ENCODE measurements at regions not wholly inside any gene's neighbourhood (a gene's known extent, or its start where the extent isn't known, plus 50 kb on each side); places are given as distances from the start of the nearest gene placed in this dataset.
A peak's percentile ranks its signal among the peaks of the same experiment; 100 is the strongest.

GRCh38 chr1:61607448-61607847 is 117.5 kb downstream of the TM2D1 start:
- no peak for ATAC-seq (ENCODE audit: low FRiP score)
- DNase-seq = no peak
- H3K9me3 ChIP-seq (ENCODE audit: control insufficient read depth, low read length) = no peaks in the 10 kb centered on the region
- H3K36me3 ChIP-seq (ENCODE audit: control insufficient read depth in 1 of 2, insufficient read depth in 2 of 2, low read length in 1 of 2) = no peaks in the 10 kb centered on the region
- peaks cover 2 to 7% of the 10 kb centered on the region in 2 donors for H3K4me1 ChIP-seq (ENCODE audit: control insufficient read depth in 1 of 2, insufficient read depth in 2 of 2, low read length in 2 of 2)
- no peaks in the 10 kb centered on the region for H3K27me3 ChIP-seq (ENCODE audit: control insufficient read depth in 1 of 2, insufficient read depth in 2 of 2, low read length in 1 of 2)
- WGBS, 2 donors = 83 to 86% methylated on average over 7 of the region's 7 CpGs
- intact Hi-C loops (cut with DNase I) = no loop called here
- H3K27ac ChIP-seq (ENCODE audit: low read depth in 1 of 2, low read length in 2 of 2) = peak overlapping the region; percentile 81 to 99
- H3K4me3 ChIP-seq (ENCODE audit: low read length in 2 of 2) = no peak overlapping the region

- H3K36me3 ChIP-seq (ENCODE audit: control insufficient read depth in 1 of 2, insufficient read depth in 2 of 2, low read length in 1 of 2) = no peaks in the 10 kb centered on the region
- no peak overlapping the region for H3K4me3 ChIP-seq (ENCODE audit: low read length in 2 of 2)
- no peaks in the 10 kb centered on the region for H3K9me3 ChIP-seq (ENCODE audit: control insufficient read depth, low read length)
- 3 to 13% methylated on average over 15 of the region's 15 CpGs for WGBS, 2 donors
- H3K27me3 ChIP-seq (ENCODE audit: control insufficient read depth in 1 of 2, insufficient read depth in 2 of 2, low read length in 1 of 2) = no peaks in the 10 kb centered on the region
- H3K4me1 ChIP-seq (ENCODE audit: control insufficient read depth in 1 of 2, insufficient read depth in 2 of 2, low read length in 2 of 2) = peaks cover 2 to 7% of the 10 kb centered on the region in 2 donors
- DNase-seq (peak; percentile 87 to 90), ATAC-seq (ENCODE audit: low FRiP score) (peak; percentile 92)
- peak overlapping the region; percentile 94 to 99 for H3K27ac ChIP-seq (ENCODE audit: low read depth in 1 of 2, low read length in 2 of 2)
- intact Hi-C loops (cut with DNase I) = no loop called here
These were observed 118.3 kb downstream of the TM2D1 start for GRCh38 chr1:61606448-61607312.

- no peak overlapping the region for H3K4me3 ChIP-seq (ENCODE audit: low read length in 2 of 2)
- no peak for ATAC-seq (ENCODE audit: low FRiP score)
- no peak for DNase-seq
- 7 to 11% methylated on average over 4 of the region's 4 CpGs for WGBS, 2 donors
- intact Hi-C loops (cut with DNase I) = no loop called here
- H3K27ac ChIP-seq (ENCODE audit: low read depth in 1 of 2, low read length in 2 of 2) = peak overlapping the region; percentile 91 to 98
- H3K9me3 ChIP-seq (ENCODE audit: control insufficient read depth, low read length) = no peaks in the 10 kb centered on the region
- no peaks in the 10 kb centered on the region for H3K36me3 ChIP-seq (ENCODE audit: control insufficient read depth in 1 of 2, insufficient read depth in 2 of 2, low read length in 1 of 2)
- H3K27me3 ChIP-seq (ENCODE audit: control insufficient read depth in 1 of 2, insufficient read depth in 2 of 2, low read length in 1 of 2) = no peaks in the 10 kb centered on the region
- peaks cover 2 to 7% of the 10 kb centered on the region in 2 donors for H3K4me1 ChIP-seq (ENCODE audit: control insufficient read depth in 1 of 2, insufficient read depth in 2 of 2, low read length in 2 of 2)
These were observed 119.2 kb downstream of the TM2D1 start for GRCh38 chr1:61605607-61606321.

GRCh38 chr1:61604684-61605083 is 120.3 kb downstream of the TM2D1 start:
- H3K4me1 ChIP-seq (ENCODE audit: control insufficient read depth in 1 of 2, insufficient read depth in 2 of 2, low read length in 2 of 2) = peaks cover 2 to 7% of the 10 kb centered on the region in 2 donors
- intact Hi-C loops (cut with DNase I) = no loop called here
- DNase-seq (no peak), ATAC-seq (ENCODE audit: low FRiP score) (no peak)
- no peaks in the 10 kb centered on the region for H3K9me3 ChIP-seq (ENCODE audit: control insufficient read depth, low read length)
- no peak overlapping the region for H3K4me3 ChIP-seq (ENCODE audit: low read length in 2 of 2)
- no peaks in the 10 kb centered on the region for H3K27me3 ChIP-seq (ENCODE audit: control insufficient read depth in 1 of 2, insufficient read depth in 2 of 2, low read length in 1 of 2)
- 79 to 91% methylated on average over 1 of the region's 1 CpG for WGBS, 2 donors
- H3K36me3 ChIP-seq (ENCODE audit: control insufficient read depth in 1 of 2, insufficient read depth in 2 of 2, low read length in 1 of 2) = no peaks in the 10 kb centered on the region
- no peak overlapping the region for H3K27ac ChIP-seq (ENCODE audit: low read depth in 1 of 2, low read length in 2 of 2)

GRCh38 chr1:61604261-61604660 is 120.7 kb downstream of the TM2D1 start:
- ATAC-seq (ENCODE audit: low FRiP score) (no peak), DNase-seq (no peak)
- H3K27me3 ChIP-seq (ENCODE audit: control insufficient read depth in 1 of 2, insufficient read depth in 2 of 2, low read length in 1 of 2) = no peaks in the 10 kb centered on the region
- no peaks in the 10 kb centered on the region for H3K36me3 ChIP-seq (ENCODE audit: control insufficient read depth in 1 of 2, insufficient read depth in 2 of 2, low read length in 1 of 2)
- H3K9me3 ChIP-seq (ENCODE audit: control insufficient read depth, low read length) = no peaks in the 10 kb centered on the region
- intact Hi-C loops (cut with DNase I) = no loop called here
- H3K4me3 ChIP-seq (ENCODE audit: low read length in 2 of 2) = no peak overlapping the region
- H3K27ac ChIP-seq (ENCODE audit: low read depth in 1 of 2, low read length in 2 of 2) = no peak overlapping the region
- peaks cover 2 to 7% of the 10 kb centered on the region in 2 donors for H3K4me1 ChIP-seq (ENCODE audit: control insufficient read depth in 1 of 2, insufficient read depth in 2 of 2, low read length in 2 of 2)
- 93 to 97% methylated on average over 4 of the region's 4 CpGs for WGBS, 2 donors

GRCh38 chr1:61602663-61603062 is 122.3 kb downstream of the TM2D1 start:
- ATAC-seq (ENCODE audit: low FRiP score) = no peak
- DNase-seq = no peak
- peaks cover 2 to 7% of the 10 kb centered on the region in 2 donors for H3K4me1 ChIP-seq (ENCODE audit: control insufficient read depth in 1 of 2, insufficient read depth in 2 of 2, low read length in 2 of 2)
- no peaks in the 10 kb centered on the region for H3K27me3 ChIP-seq (ENCODE audit: control insufficient read depth in 1 of 2, insufficient read depth in 2 of 2, low read length in 1 of 2)
- intact Hi-C loops (cut with DNase I) = no loop called here
- no peak overlapping the region for H3K4me3 ChIP-seq (ENCODE audit: low read length in 2 of 2)
- no peaks in the 10 kb centered on the region for H3K9me3 ChIP-seq (ENCODE audit: control insufficient read depth, low read length)
- WGBS, 2 donors = 84 to 95% methylated on average over 3 of the region's 3 CpGs
- no peak overlapping the region for H3K27ac ChIP-seq (ENCODE audit: low read depth in 1 of 2, low read length in 2 of 2)
- H3K36me3 ChIP-seq (ENCODE audit: control insufficient read depth in 1 of 2, insufficient read depth in 2 of 2, low read length in 1 of 2) = no peaks in the 10 kb centered on the region

- intact Hi-C loops (cut with DNase I) = loop anchor here in 1 of 2 donors (10.0 kb wide), 1 partner anchor 113 kb away; no protein-coding TSS in a partner anchor
- Histone ChIP-seq H3K4me3 (ENCODE audit: low read length in 2 of 2) (no peak overlapping the region), H3K9me3 (ENCODE audit: control insufficient read depth, low read length) (no peaks in the 10 kb centered on the region), H3K27ac (ENCODE audit: low read depth in 1 of 2, low read length in 2 of 2) (no peak overlapping the region), H3K27me3 (ENCODE audit: control insufficient read depth in 1 of 2, insufficient read depth in 2 of 2, low read length in 1 of 2) (no peaks in the 10 kb centered on the region), H3K4me1 (ENCODE audit: control insufficient read depth in 1 of 2, insufficient read depth in 2 of 2, low read length in 2 of 2) (no peaks in the 10 kb centered on the region), H3K36me3 (ENCODE audit: control insufficient read depth in 1 of 2, insufficient read depth in 2 of 2, low read length in 1 of 2) (no peaks in the 10 kb centered on the region)
- DNase-seq (no peak), ATAC-seq (ENCODE audit: low FRiP score) (no peak)
- 95 to 96% methylated on average over 2 of the region's 2 CpGs for WGBS, 2 donors
These were observed 127.3 kb downstream of the TM2D1 start for GRCh38 chr1:61597601-61598000.

GRCh38 chr1:61593331-61593730 is 131.6 kb downstream of the TM2D1 start:
- Histone ChIP-seq H3K36me3 (ENCODE audit: control insufficient read depth in 1 of 2, insufficient read depth in 2 of 2, low read length in 1 of 2) (no peaks in the 10 kb centered on the region), H3K4me1 (ENCODE audit: control insufficient read depth in 1 of 2, insufficient read depth in 2 of 2, low read length in 2 of 2) (no peaks in the 10 kb centered on the region), H3K9me3 (ENCODE audit: control insufficient read depth, low read length) (no peaks in the 10 kb centered on the region), H3K4me3 (ENCODE audit: low read length in 2 of 2) (no peak overlapping the region), H3K27ac (ENCODE audit: low read depth in 1 of 2, low read length in 2 of 2) (no peak overlapping the region), H3K27me3 (ENCODE audit: control insufficient read depth in 1 of 2, insufficient read depth in 2 of 2, low read length in 1 of 2) (no peaks in the 10 kb centered on the region)
- 97 to 98% methylated on average over 4 of the region's 4 CpGs for WGBS, 2 donors
- intact Hi-C loops (cut with DNase I) = loop anchor here in 1 of 2 donors (10.0 kb wide), 1 partner anchor 109 kb away; no protein-coding TSS in a partner anchor
- ATAC-seq (ENCODE audit: low FRiP score) (no peak), DNase-seq (no peak)
